ENCODE measurements at regions not wholly inside any gene's neighbourhood (a gene's known extent, or its start where the extent isn't known, plus 50 kb on each side); places are given as distances from the start of the nearest gene placed in this dataset.

DNA sequence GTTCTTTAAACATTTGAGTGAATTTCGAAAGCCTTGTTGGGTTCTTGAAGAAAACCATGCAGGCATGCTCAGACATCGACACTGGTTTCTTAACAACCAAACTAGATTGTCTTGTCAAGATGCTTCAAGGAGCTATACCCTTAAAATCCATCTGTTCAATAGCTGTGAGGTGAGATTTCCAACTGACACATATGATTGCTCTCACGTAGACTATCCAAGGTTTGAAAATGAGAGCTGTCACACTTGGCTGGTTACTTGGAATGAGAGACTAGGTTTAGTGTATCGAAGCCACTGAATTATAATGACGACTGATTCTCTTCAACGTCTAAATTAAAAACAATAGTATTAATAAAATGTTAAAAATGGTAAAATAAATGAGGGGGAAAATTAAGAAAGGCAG, 2725.5 kb downstream of the ARAP2 start:
- Histone ChIP-seq H3K4me3 (ENCODE audit: control insufficient read depth in 1 of 2, extremely low read depth in 1 of 2, low read length in 1 of 2) (no peak overlapping the region), H3K4me1 (ENCODE audit: control insufficient read depth in 1 of 2, extremely low read depth in 1 of 2, insufficient read depth in 2 of 2, low read length in 2 of 2) (no peaks in the 10 kb centered on the region), H3K36me3 (ENCODE audit: control insufficient read depth in 2 of 2, extremely low read depth in 1 of 2, insufficient read depth in 1 of 2, low read length in 1 of 2) (no peaks in the 10 kb centered on the region), H3K9me3 (no peaks in the 10 kb centered on the region), H3K27ac (ENCODE audit: low read length) (no peak overlapping the region), H3K27me3 (replicated peaks in 1 of 2; ENCODE audit: control insufficient read depth in 2 of 2, extremely low read depth in 1 of 2, insufficient read depth in 2 of 2, low read length in 1 of 2) (no peaks in the 10 kb centered on the region)
- ChIA-PET CTCF (no interaction called here), POLR2A (no interaction called here)
- Mint-ChIP-seq H3K27me3 (no peaks in the 10 kb centered on the region), H3K27ac (no peak overlapping the region), H3K4me3 (no peak overlapping the region), H3K9me3 (peaks cover 19 to 26% (median 22%) of the 10 kb centered on the region in 3 donors), H3K36me3 (no peaks in the 10 kb centered on the region), H3K4me1 (no peaks in the 10 kb centered on the region)
- no peak for ATAC-seq (replicated peaks in 1 of 4)
- WGBS (ENCODE audit: insufficient coverage): 80% methylated on average over 1 of the region's 6 CpGs
- no peak for DNase-seq

DNA sequence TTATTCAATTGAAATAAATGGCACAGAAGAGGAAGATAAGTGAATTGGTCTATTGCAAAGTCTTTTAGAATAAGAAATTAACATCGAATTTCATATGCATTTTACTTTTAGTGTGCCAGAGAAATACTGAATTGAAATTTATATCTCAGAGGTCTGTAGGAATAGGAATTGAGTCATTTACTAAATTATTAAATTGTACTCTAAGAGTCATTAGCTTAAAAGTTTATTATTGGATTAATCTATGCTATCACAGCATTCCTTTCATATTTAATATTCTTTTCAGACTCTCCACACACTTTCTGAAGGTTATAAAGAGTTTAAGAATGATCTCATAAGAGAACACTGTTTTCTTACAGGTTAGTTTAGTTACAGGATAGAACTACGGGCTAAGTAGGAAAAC, 2711.5 kb downstream of the ARAP2 start:
- Mint-ChIP-seq H3K36me3 (no peaks in the 10 kb centered on the region), H3K27ac (no peak overlapping the region), H3K27me3 (no peaks in the 10 kb centered on the region), H3K4me1 (no peaks in the 10 kb centered on the region), H3K4me3 (no peak overlapping the region), H3K9me3 (peaks cover 11 to 20% (median 15%) of the 10 kb centered on the region in 3 donors)
- H3K9me3 ChIP-seq: no peaks in the 10 kb centered on the region
- no peaks in the 10 kb centered on the region for H3K27me3 ChIP-seq (replicated peaks in 1 of 2; ENCODE audit: control insufficient read depth in 2 of 2, extremely low read depth in 1 of 2, insufficient read depth in 2 of 2, low read length in 1 of 2)
- ChIA-PET CTCF (no interaction called here), POLR2A (no interaction called here)
- no CpG with 5 or more reads among the region's 2 CpGs for WGBS (ENCODE audit: insufficient coverage)
- H3K4me3 ChIP-seq (ENCODE audit: control insufficient read depth in 1 of 2, extremely low read depth in 1 of 2, low read length in 1 of 2): no peak overlapping the region
- ATAC-seq (replicated peaks in 1 of 4) (no peak), DNase-seq (no peak)
- H3K27ac ChIP-seq (ENCODE audit: low read length): no peak overlapping the region
- no peaks in the 10 kb centered on the region for H3K4me1 ChIP-seq (ENCODE audit: control insufficient read depth in 1 of 2, extremely low read depth in 1 of 2, insufficient read depth in 2 of 2, low read length in 2 of 2)
- no peaks in the 10 kb centered on the region for H3K36me3 ChIP-seq (ENCODE audit: control insufficient read depth in 2 of 2, extremely low read depth in 1 of 2, insufficient read depth in 1 of 2, low read length in 1 of 2)

DNA sequence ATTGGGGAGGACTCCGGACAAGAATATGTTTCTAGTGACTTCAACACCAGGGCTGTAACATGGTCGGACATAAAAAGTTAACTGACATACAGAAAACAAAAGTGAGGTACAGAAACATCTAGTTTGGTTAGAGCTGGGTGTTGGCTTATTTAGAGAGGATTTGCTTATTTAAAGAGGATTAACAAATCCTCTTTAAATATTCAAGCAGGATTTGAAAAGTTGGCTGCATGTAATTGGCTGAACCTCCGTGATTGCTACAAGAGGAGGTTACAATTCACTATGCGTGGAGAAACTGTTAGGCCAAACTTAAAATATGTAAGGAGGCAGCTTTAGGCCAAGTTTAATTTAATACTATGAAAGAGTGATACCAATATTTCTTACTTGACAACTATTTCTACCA, 2707.4 kb downstream of the ARAP2 start:
- Mint-ChIP-seq H3K9me3 (peaks cover 15 to 21% (median 21%) of the 10 kb centered on the region in 3 donors), H3K36me3 (no peaks in the 10 kb centered on the region), H3K27ac (no peak overlapping the region), H3K4me1 (no peaks in the 10 kb centered on the region), H3K4me3 (no peak overlapping the region), H3K27me3 (no peaks in the 10 kb centered on the region)
- H3K36me3 ChIP-seq (ENCODE audit: control insufficient read depth in 2 of 2, extremely low read depth in 1 of 2, insufficient read depth in 1 of 2, low read length in 1 of 2): no peaks in the 10 kb centered on the region
- no peaks in the 10 kb centered on the region for H3K27me3 ChIP-seq (replicated peaks in 1 of 2; ENCODE audit: control insufficient read depth in 2 of 2, extremely low read depth in 1 of 2, insufficient read depth in 2 of 2, low read length in 1 of 2)
- no peak overlapping the region for H3K27ac ChIP-seq (ENCODE audit: low read length)
- no CpG with 5 or more reads among the region's 4 CpGs for WGBS (ENCODE audit: insufficient coverage)
- ChIA-PET POLR2A (no interaction called here), CTCF (interaction anchor here in 1 of 2 donors (0.7 kb wide), 1 partner anchor 751 kb away, joined by 3 read pairs; no protein-coding TSS in a partner anchor)
- DNase-seq (no peak), ATAC-seq (replicated peaks in 1 of 4) (no peak)
- no peaks in the 10 kb centered on the region for H3K4me1 ChIP-seq (ENCODE audit: control insufficient read depth in 1 of 2, extremely low read depth in 1 of 2, insufficient read depth in 2 of 2, low read length in 2 of 2)
- no peak overlapping the region for H3K4me3 ChIP-seq (ENCODE audit: control insufficient read depth in 1 of 2, extremely low read depth in 1 of 2, low read length in 1 of 2)
- H3K9me3 ChIP-seq: peaks cover 2% of the 10 kb centered on the region

DNA sequence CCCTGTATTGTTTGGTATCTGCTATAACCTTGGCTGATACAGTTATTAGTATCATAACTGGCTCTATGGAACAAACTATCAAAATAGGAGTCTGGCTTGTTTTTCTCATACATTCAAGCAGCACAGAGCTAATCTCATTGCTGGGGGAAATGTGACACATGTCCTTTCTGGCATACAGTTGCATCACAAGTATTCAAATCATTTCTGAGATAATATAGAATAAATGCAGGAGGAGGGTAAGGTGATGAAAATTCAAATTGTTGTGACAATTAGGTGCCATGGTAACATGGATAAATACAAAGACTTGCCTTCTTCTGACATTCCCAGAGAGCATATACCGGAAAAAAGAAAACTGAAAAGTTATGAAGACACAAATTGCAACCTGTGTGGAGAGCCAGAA, 2706.8 kb downstream of the ARAP2 start:
- Mint-ChIP-seq H3K36me3 (no peaks in the 10 kb centered on the region), H3K27me3 (no peaks in the 10 kb centered on the region), H3K9me3 (peaks cover 15 to 23% (median 22%) of the 10 kb centered on the region in 3 donors), H3K4me3 (no peak overlapping the region), H3K4me1 (no peaks in the 10 kb centered on the region), H3K27ac (no peak overlapping the region)
- WGBS (ENCODE audit: insufficient coverage): no CpG with 5 or more reads among the region's 1 CpG
- Histone ChIP-seq H3K9me3 (peaks cover 2% of the 10 kb centered on the region), H3K4me1 (ENCODE audit: control insufficient read depth in 1 of 2, extremely low read depth in 1 of 2, insufficient read depth in 2 of 2, low read length in 2 of 2) (no peaks in the 10 kb centered on the region), H3K27me3 (replicated peaks in 1 of 2; ENCODE audit: control insufficient read depth in 2 of 2, extremely low read depth in 1 of 2, insufficient read depth in 2 of 2, low read length in 1 of 2) (no peaks in the 10 kb centered on the region), H3K27ac (ENCODE audit: low read length) (no peak overlapping the region), H3K4me3 (ENCODE audit: control insufficient read depth in 1 of 2, extremely low read depth in 1 of 2, low read length in 1 of 2) (no peak overlapping the region), H3K36me3 (ENCODE audit: control insufficient read depth in 2 of 2, extremely low read depth in 1 of 2, insufficient read depth in 1 of 2, low read length in 1 of 2) (no peaks in the 10 kb centered on the region)
- POLR2A ChIA-PET: no interaction called here
- no peak for DNase-seq
- no peak for ATAC-seq (replicated peaks in 1 of 4)
- CTCF ChIA-PET: no interaction called here

DNA sequence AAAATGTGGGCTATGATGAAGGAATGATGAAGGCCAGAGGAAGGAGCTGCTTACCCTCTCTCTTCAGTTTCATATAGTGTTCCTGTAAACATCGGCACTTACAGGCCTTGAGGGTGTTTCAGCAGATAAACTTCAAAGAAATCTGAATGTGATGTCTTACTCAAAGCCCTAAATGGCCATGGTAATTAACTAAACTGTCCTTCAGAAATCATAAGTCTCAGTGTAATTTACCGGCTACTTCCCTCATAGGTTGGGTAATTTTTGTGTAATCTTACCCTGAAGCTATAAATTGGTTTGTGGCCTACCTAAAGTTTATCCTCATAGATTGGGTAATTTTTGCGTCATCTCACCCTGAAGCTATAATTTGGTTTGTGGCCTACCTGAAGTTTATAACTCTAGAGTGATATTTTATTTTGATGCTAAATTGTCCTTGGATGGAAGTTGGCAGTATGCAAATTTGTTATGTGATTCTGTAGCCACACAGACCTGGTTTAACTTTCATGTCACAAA, 2700.3 kb downstream of the ARAP2 start:
- no peaks in the 10 kb centered on the region for H3K27me3 Mint-ChIP-seq
- no peaks in the 10 kb centered on the region for H3K4me1 Mint-ChIP-seq
- Histone ChIP-seq H3K27me3 (replicated peaks in 1 of 2; ENCODE audit: control insufficient read depth in 2 of 2, extremely low read depth in 1 of 2, insufficient read depth in 2 of 2, low read length in 1 of 2) (no peaks in the 10 kb centered on the region), H3K4me3 (ENCODE audit: control insufficient read depth in 1 of 2, extremely low read depth in 1 of 2, low read length in 1 of 2) (no peak overlapping the region), H3K36me3 (ENCODE audit: control insufficient read depth in 2 of 2, extremely low read depth in 1 of 2, insufficient read depth in 1 of 2, low read length in 1 of 2) (no peaks in the 10 kb centered on the region), H3K9me3 (peaks cover 2% of the 10 kb centered on the region), H3K27ac (ENCODE audit: low read length) (no peak overlapping the region), H3K4me1 (ENCODE audit: control insufficient read depth in 1 of 2, extremely low read depth in 1 of 2, insufficient read depth in 2 of 2, low read length in 2 of 2) (no peaks in the 10 kb centered on the region)
- H3K27ac Mint-ChIP-seq: no peak overlapping the region
- no peak for DNase-seq
- peaks cover 13 to 35% (median 29%) of the 10 kb centered on the region in 3 donors for H3K9me3 Mint-ChIP-seq
- CTCF ChIA-PET: interaction anchor here in 1 of 2 donors (0.5 kb wide), 1 partner anchor 277 kb away, joined by 5 read pairs; no protein-coding TSS in a partner anchor
- ATAC-seq (replicated peaks in 1 of 4): no peak
- POLR2A ChIA-PET: no interaction called here
- 100% methylated on average over 1 of the region's 3 CpGs for WGBS (ENCODE audit: insufficient coverage)
- no peaks in the 10 kb centered on the region for H3K36me3 Mint-ChIP-seq
- H3K4me3 Mint-ChIP-seq: no peak overlapping the region

DNA sequence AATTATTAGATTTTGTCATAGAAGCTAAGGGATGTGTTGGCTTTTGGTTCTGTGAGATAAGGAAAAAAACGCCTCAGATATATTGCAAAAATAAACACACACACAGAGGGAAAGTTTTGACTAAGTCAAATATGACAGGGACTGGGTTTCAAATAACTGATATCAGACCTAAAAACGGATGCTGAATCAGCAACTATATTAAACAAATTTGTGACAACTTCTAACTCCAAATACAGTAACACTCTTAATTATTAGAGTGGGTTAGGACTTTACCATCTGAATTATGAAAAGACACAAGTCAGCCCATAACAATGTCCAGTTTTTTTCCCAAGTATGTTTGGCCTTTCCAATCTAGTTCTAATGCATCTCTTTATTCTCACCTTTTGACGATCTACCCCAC, 2693.1 kb downstream of the ARAP2 start:
- ATAC-seq (replicated peaks in 1 of 4): no peak
- 100% methylated on average over 1 of the region's 3 CpGs for WGBS (ENCODE audit: insufficient coverage)

DNA sequence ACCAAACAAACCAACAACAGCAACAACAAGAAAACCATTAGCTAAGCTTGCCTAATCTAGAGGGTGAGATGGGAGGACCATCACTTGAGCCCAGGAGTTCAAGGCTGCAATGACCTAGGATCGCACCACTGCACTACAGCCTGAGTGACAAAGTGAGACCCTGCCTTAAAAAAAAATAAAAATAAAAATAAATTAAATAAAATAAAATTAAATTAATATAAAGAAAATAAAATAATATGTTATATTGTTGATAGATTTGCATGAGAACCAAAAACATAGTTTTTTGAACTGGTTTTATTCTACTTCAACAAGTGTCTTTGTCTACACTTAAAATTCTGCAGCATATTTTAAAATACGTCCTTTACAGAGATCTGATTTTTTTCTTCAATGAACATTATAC, 2683.1 kb downstream of the ARAP2 start:
- POLR2A ChIA-PET: no interaction called here
- H3K27me3 Mint-ChIP-seq: no peaks in the 10 kb centered on the region
- H3K36me3 Mint-ChIP-seq: no peaks in the 10 kb centered on the region
- Histone ChIP-seq H3K27me3 (replicated peaks in 1 of 2; ENCODE audit: control insufficient read depth in 2 of 2, extremely low read depth in 1 of 2, insufficient read depth in 2 of 2, low read length in 1 of 2) (no peaks in the 10 kb centered on the region), H3K9me3 (no peaks in the 10 kb centered on the region), H3K36me3 (ENCODE audit: control insufficient read depth in 2 of 2, extremely low read depth in 1 of 2, insufficient read depth in 1 of 2, low read length in 1 of 2) (no peaks in the 10 kb centered on the region), H3K4me1 (ENCODE audit: control insufficient read depth in 1 of 2, extremely low read depth in 1 of 2, insufficient read depth in 2 of 2, low read length in 2 of 2) (no peaks in the 10 kb centered on the region), H3K4me3 (ENCODE audit: control insufficient read depth in 1 of 2, extremely low read depth in 1 of 2, low read length in 1 of 2) (no peak overlapping the region), H3K27ac (ENCODE audit: low read length) (no peak overlapping the region)
- no CpG with 5 or more reads among the region's 2 CpGs for WGBS (ENCODE audit: insufficient coverage)
- H3K4me3 Mint-ChIP-seq: no peak overlapping the region
- DNase-seq (no peak), ATAC-seq (replicated peaks in 1 of 4) (no peak)
- H3K4me1 Mint-ChIP-seq: no peaks in the 10 kb centered on the region
- H3K9me3 Mint-ChIP-seq: peaks cover 0 to 7% (median 0%) of the 10 kb centered on the region in 3 donors
- no peak overlapping the region for H3K27ac Mint-ChIP-seq
- CTCF ChIA-PET: no interaction called here

More for the DNA sequence above, 2693.1 kb downstream of the ARAP2 start:
- Histone ChIP-seq H3K27me3 (replicated peaks in 1 of 2; ENCODE audit: control insufficient read depth in 2 of 2, extremely low read depth in 1 of 2, insufficient read depth in 2 of 2, low read length in 1 of 2) (no peaks in the 10 kb centered on the region), H3K36me3 (ENCODE audit: control insufficient read depth in 2 of 2, extremely low read depth in 1 of 2, insufficient read depth in 1 of 2, low read length in 1 of 2) (no peaks in the 10 kb centered on the region), H3K9me3 (no peaks in the 10 kb centered on the region), H3K4me1 (ENCODE audit: control insufficient read depth in 1 of 2, extremely low read depth in 1 of 2, insufficient read depth in 2 of 2, low read length in 2 of 2) (no peaks in the 10 kb centered on the region), H3K4me3 (ENCODE audit: control insufficient read depth in 1 of 2, extremely low read depth in 1 of 2, low read length in 1 of 2) (no peak overlapping the region), H3K27ac (ENCODE audit: low read length) (no peak overlapping the region)
- ChIA-PET CTCF (no interaction called here), POLR2A (no interaction called here)
- Mint-ChIP-seq H3K27me3 (no peaks in the 10 kb centered on the region), H3K9me3 (peaks cover 20 to 47% (median 34%) of the 10 kb centered on the region in 3 donors), H3K36me3 (no peaks in the 10 kb centered on the region), H3K4me3 (no peak overlapping the region), H3K4me1 (no peaks in the 10 kb centered on the region), H3K27ac (no peak overlapping the region)
- DNase-seq: no peak
